Keratinocyte (primary cell): ENCODE measurements at regions not wholly inside any gene's neighbourhood (a gene's known extent, or its start where the extent isn't known, plus 50 kb on each side); places are given as distances from the start of the nearest gene placed in this dataset.

Experiments
- DNase-seq: peaks from one replicate; pipeline ENCODE4 v3.0.0-alpha.2; 2011; ENCODE audit warnings: low read depth, missing footprints, low spot score
- FAIRE-seq: peaks from 2 replicates; lab custom pipeline; 2011; peaks lifted over from hg19 to GRCh38; lab: Jason Lieb, UNC
- H2AFZ ChIP-seq: 2 replicates; pipeline ENCODE4 v1.6.0; 2012; ENCODE audit warnings: low read length, control low read depth, inconsistent platforms; ENCODE audit not compliant: control insufficient read depth
- H3K27ac ChIP-seq: 2 replicates; pipeline ENCODE4 v1.5.1; 2011; ENCODE audit warnings: low read length; ENCODE audit not compliant: control insufficient read depth, insufficient read depth
- H3K27me3 ChIP-seq: 3 replicates; pipeline ENCODE4 v1.6.0; 2011; ENCODE audit warnings: low read length; ENCODE audit not compliant: control insufficient read depth, insufficient read depth; ENCODE audit errors: extremely low read depth
- H3K36me3 ChIP-seq, 2 experiments: 2 replicates in 1 of 2; 3 replicates in 1 of 2; pipeline ENCODE4 v1.5.1; 2011; ENCODE audit warnings: low read length in 2 of 2, mild to moderate bottlenecking in 1 of 2; ENCODE audit not compliant: control insufficient read depth in 2 of 2, insufficient read depth in 2 of 2; ENCODE audit errors: extremely low read depth in 1 of 2
- H3K4me1 ChIP-seq: 3 replicates; pipeline ENCODE4 v1.5.1; 2011; ENCODE audit warnings: low read length; ENCODE audit not compliant: control insufficient read depth, insufficient read depth; ENCODE audit errors: extremely low read depth
- H3K4me2 ChIP-seq: 3 replicates; pipeline ENCODE4 v1.6.0; 2011; ENCODE audit warnings: low read depth, low read length; ENCODE audit not compliant: control insufficient read depth, insufficient read depth; ENCODE audit errors: extremely low read depth
- H3K4me3 ChIP-seq, 3 experiments: fragments of 200-600 bp in 1 of 3; sonication (generic) in 1 of 3; 2 replicates in 2 of 3; 3 replicates in 1 of 3; pipeline ENCODE4 v1.5.1; 2011 to 2016; ENCODE audit warnings: low read length in 3 of 3, mild to moderate bottlenecking in 3 of 3, control low read depth in 2 of 3, inconsistent platforms in 1 of 3, low read depth in 1 of 3, mixed read lengths in 1 of 3, mixed run types in 1 of 3, moderate library complexity in 1 of 3; ENCODE audit not compliant: control insufficient read depth in 2 of 3, insufficient read depth in 2 of 3; ENCODE audit errors: extremely low read depth in 1 of 3
- H3K79me2 ChIP-seq: 2 replicates; pipeline ENCODE4 v1.6.0; 2012; ENCODE audit warnings: low read length; ENCODE audit not compliant: control insufficient read depth, insufficient read depth
- H3K9ac ChIP-seq: 3 replicates; pipeline ENCODE4 v1.6.0; 2011; ENCODE audit warnings: low read length; ENCODE audit not compliant: control insufficient read depth, insufficient read depth; ENCODE audit errors: extremely low read depth
- H3K9me1 ChIP-seq: 3 replicates; pipeline ENCODE4 v1.6.0; 2011; ENCODE audit warnings: low read length; ENCODE audit not compliant: control insufficient read depth, insufficient read depth; ENCODE audit errors: extremely low read depth
- H3K9me3 ChIP-seq: 2 replicates; pipeline ENCODE4 v1.5.1; 2012; ENCODE audit warnings: low read depth, low read length; ENCODE audit not compliant: control insufficient read depth
- H4K20me1 ChIP-seq: 3 replicates; pipeline ENCODE4 v1.6.0; 2011; ENCODE audit warnings: low read length; ENCODE audit not compliant: control insufficient read depth, insufficient read depth; ENCODE audit errors: extremely low read depth
- EZH2 ChIP-seq: IDR thresholded peaks from one replicate; pipeline ENCODE4 v1.6.1; 2012; ENCODE audit warnings: inconsistent platforms, mild to moderate bottlenecking, low read length, moderate library complexity
- dilution Hi-C: fragments of 300-500 bp; cut with MboI; formaldehyde crosslinking; loops from one replicate; pipeline ENCODE4 v1.7.0; 2020; ENCODE audit warnings: low sequenced_read_pairs; ENCODE audit not compliant: extremely low pct_ligation_motif_present
- TF ChIP-seq, protein P1 (sequence below), 3 experiments: IDR thresholded peaks in 1 of 3; conservative IDR thresholded peaks in 1 of 3; optimal IDR thresholded peaks in 1 of 3; 2 replicates in 2 of 3; 3 replicates in 1 of 3; pipeline versions ENCODE3 to v1.5.1; 2011; ENCODE audit warnings: low read length in 3 of 3, mild to moderate bottlenecking in 3 of 3, moderate library complexity in 2 of 3, control low read depth in 1 of 3, inconsistent platforms in 1 of 3; ENCODE audit not compliant: insufficient read depth in 2 of 3; ENCODE audit errors: extremely low read depth in 1 of 3

DNA sequence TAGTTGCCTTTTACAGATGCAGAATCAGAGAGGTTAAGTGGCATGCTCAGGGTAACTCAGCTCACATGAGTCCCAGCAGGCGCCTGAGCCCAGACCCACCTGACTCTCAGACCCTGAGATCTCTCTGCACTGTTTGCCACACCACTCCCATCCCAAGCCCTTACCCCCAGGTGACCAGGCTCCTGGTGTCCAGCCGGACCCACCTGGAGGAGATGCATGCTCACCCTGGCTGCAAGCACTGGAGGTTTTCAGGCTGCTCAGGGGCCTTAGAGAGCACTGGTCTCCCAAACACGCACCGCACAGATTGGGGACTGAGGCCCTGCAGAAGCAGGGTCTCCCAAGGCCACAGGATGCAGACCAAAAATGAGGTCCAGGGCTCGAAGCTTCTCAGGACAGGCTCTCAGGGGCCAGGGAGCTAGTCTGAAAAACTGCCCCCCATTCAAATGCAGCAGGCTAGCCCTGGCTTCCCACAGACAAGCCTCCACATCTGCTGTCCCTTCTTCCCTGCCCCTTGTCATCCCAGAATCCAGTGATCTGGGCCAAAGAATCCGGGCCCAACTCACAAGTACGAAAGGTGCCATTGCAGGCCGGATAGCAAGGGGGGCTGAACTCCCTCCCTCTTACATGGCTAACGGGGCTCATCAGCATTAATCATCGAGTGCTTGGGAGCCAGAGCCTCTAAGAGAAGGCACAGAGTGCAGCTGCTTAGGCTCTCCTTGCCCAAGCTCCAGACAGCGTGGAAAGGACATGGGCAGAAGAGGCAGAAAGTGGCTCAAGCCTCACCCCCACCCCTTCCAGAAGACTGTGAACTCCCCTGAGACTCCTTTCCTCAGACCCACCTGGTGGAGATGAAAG is 90.2 kb upstream of the PRR20G start:
- H3K36me3 ChIP-seq, result no peaks in the 10 kb centered on the region
- TF ChIP-seq, protein P1, sequence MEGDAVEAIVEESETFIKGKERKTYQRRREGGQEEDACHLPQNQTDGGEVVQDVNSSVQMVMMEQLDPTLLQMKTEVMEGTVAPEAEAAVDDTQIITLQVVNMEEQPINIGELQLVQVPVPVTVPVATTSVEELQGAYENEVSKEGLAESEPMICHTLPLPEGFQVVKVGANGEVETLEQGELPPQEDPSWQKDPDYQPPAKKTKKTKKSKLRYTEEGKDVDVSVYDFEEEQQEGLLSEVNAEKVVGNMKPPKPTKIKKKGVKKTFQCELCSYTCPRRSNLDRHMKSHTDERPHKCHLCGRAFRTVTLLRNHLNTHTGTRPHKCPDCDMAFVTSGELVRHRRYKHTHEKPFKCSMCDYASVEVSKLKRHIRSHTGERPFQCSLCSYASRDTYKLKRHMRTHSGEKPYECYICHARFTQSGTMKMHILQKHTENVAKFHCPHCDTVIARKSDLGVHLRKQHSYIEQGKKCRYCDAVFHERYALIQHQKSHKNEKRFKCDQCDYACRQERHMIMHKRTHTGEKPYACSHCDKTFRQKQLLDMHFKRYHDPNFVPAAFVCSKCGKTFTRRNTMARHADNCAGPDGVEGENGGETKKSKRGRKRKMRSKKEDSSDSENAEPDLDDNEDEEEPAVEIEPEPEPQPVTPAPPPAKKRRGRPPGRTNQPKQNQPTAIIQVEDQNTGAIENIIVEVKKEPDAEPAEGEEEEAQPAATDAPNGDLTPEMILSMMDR (optimal IDR thresholded peaks at IDR 0.05 in 1 of 3, IDR thresholded peaks at IDR 0.05 in 1 of 3, conservative IDR thresholded peaks at IDR 0.05 in 1 of 3; ENCODE audit: extremely low read depth in 1 of 3, insufficient read depth in 2 of 3, low read length in 3 of 3), result no peak
- no peak for TF ChIP-seq EZH2
- no peaks in the 10 kb centered on the region for H3K79me2 ChIP-seq
- H4K20me1 ChIP-seq, result no peaks in the 10 kb centered on the region
- H3K27me3 ChIP-seq, result peaks cover 8% of the 10 kb centered on the region
- no peak overlapping the region for H3K9ac ChIP-seq
- DNase-seq (no peak), FAIRE-seq (no peak)
- H3K4me2 ChIP-seq, result no peak overlapping the region
- no peaks in the 10 kb centered on the region for H3K9me1 ChIP-seq
- H2AFZ ChIP-seq, result no peak overlapping the region
- H3K27ac ChIP-seq, result no peak overlapping the region
- dilution Hi-C loops, result no loop called here
- H3K9me3 ChIP-seq, result no peaks in the 10 kb centered on the region
- H3K4me3 ChIP-seq, result no peak overlapping the region
- no peaks in the 10 kb centered on the region for H3K4me1 ChIP-seq

DNA sequence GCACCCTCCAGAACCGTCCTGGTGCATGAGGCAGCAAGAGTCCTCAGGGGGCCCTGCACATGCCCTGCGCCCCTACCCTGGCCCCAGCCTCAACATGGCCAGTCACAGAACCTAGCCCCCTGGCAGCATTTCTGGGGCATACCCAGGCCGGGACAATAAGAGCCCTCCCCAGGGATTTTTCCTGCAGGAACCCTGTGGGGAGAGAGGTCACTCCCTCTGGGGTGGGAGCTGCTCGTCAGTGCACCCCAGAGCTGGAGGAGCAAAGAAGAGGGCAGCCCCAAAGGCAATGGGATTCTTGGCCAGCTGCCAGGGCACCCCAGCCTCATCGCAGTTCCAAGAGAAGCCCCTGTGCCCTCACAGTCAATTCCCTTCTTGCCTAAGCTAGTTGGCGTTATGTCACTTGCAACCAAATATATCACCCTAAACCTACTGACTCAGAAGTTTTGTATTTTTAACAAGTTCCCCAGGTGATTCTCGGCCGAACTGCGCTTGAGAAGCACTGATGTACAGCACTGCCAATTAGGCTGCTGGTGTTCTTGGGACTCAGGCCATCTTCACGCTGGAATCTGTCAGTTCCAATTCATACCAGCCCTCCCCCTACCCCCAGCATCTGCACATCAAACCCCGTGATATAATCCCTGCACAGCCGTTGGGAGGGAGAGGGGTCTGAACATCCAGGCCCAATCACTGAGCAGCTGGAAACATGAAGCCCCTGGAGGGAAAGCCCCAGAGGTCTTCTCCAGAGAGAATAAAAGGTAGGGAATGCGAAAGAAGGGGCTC is 87.5 kb upstream of the PRR20G start:
- Histone ChIP-seq H3K27me3 (peaks cover 8% of the 10 kb centered on the region), H3K9ac (no peak overlapping the region), H3K9me1 (no peaks in the 10 kb centered on the region), H3K9me3 (no peaks in the 10 kb centered on the region), H3K36me3 (no peaks in the 10 kb centered on the region), H3K4me2 (no peak overlapping the region), H4K20me1 (no peaks in the 10 kb centered on the region), H3K79me2 (no peaks in the 10 kb centered on the region), H3K27ac (no peak overlapping the region), H2AFZ (no peak overlapping the region), H3K4me1 (no peaks in the 10 kb centered on the region), H3K4me3 (no peak overlapping the region)
- TF ChIP-seq, protein P1 (optimal IDR thresholded peaks at IDR 0.05 in 1 of 3, IDR thresholded peaks at IDR 0.05 in 1 of 3, conservative IDR thresholded peaks at IDR 0.05 in 1 of 3; ENCODE audit: extremely low read depth in 1 of 3, insufficient read depth in 2 of 3, low read length in 3 of 3), result no peak
- no peak for TF ChIP-seq EZH2
- dilution Hi-C loops, result no loop called here
- DNase-seq (no peak), FAIRE-seq (no peak)
